MM.1S (cell line): ENCODE measurements at regions not wholly inside any gene's neighbourhood (a gene's known extent, or its start where the extent isn't known, plus 50 kb on each side); places are given as distances from the start of the nearest gene placed in this dataset.

Source experiments
- DNase-seq: peaks from one replicate; pipeline ENCODE4 v3.0.0-alpha.2; 2015
- H2AFZ ChIP-seq: fragments of 300-600 bp; sonication (generic); 2 replicates; pipeline ENCODE4 v1.6.0; 2016; ENCODE audit warnings: antibody characterized with exemption, low read length
- H3F3A ChIP-seq: fragments of 300-600 bp; sonication (generic); 2 replicates; pipeline ENCODE4 v1.6.1; 2016; ENCODE audit warnings: mild to moderate bottlenecking, antibody characterized with exemption, low read length, moderate library complexity, mixed read lengths; ENCODE audit not compliant: insufficient read depth
- H3K27ac ChIP-seq: fragments of 300-600 bp; sonication (generic); 2 replicates; pipeline ENCODE4 v1.5.1; 2016; ENCODE audit warnings: mild to moderate bottlenecking, low read length
- H3K27me3 ChIP-seq: fragments of 300-600 bp; sonication (generic); replicated peaks from 2 replicates; pipeline ENCODE4 v1.6.0; 2016; ENCODE audit warnings: low read length; ENCODE audit not compliant: insufficient read depth
- H3K36me3 ChIP-seq: fragments of 300-600 bp; sonication (generic); replicated peaks from 2 replicates; pipeline ENCODE4 v1.6.1; 2016; ENCODE audit warnings: mild to moderate bottlenecking, low read length, mixed read lengths; ENCODE audit not compliant: insufficient read depth
- H3K4me1 ChIP-seq: fragments of 300-600 bp; sonication (generic); 2 replicates; pipeline ENCODE4 v1.6.1; 2016; ENCODE audit warnings: low read length, mixed read lengths
- H3K4me2 ChIP-seq: fragments of 300-600 bp; sonication (generic); 2 replicates; pipeline ENCODE4 v1.6.0; 2016; ENCODE audit warnings: low read depth, low read length
- H3K4me3 ChIP-seq: fragments of 300-600 bp; sonication (generic); 2 replicates; pipeline ENCODE4 v1.5.1; 2016; ENCODE audit warnings: low read length, mixed read lengths
- H3K79me2 ChIP-seq: fragments of 300-600 bp; sonication (generic); 2 replicates; pipeline ENCODE4 v1.6.1; 2016; ENCODE audit warnings: mixed run types, low read length, mixed read lengths
- H3K9ac ChIP-seq: fragments of 300-600 bp; sonication (generic); 2 replicates; pipeline ENCODE4 v1.6.1; 2016; ENCODE audit warnings: low read length, mixed read lengths
- H3K9me2 ChIP-seq: fragments of 300-600 bp; sonication (generic); replicated peaks from 2 replicates; pipeline ENCODE4 v1.6.1; 2016; ENCODE audit warnings: mild to moderate bottlenecking, low read length, mixed read lengths; ENCODE audit not compliant: insufficient read depth
- H3K9me3 ChIP-seq: fragments of 300-600 bp; sonication (generic); replicated peaks from 2 replicates; pipeline ENCODE4 v1.6.1; 2016; ENCODE audit warnings: mild to moderate bottlenecking, low read length, mixed read lengths; ENCODE audit not compliant: insufficient read depth
- H4K20me1 ChIP-seq: fragments of 300-600 bp; sonication (generic); 2 replicates; pipeline ENCODE4 v1.6.1; 2016; ENCODE audit warnings: mild to moderate bottlenecking, low read length, moderate library complexity, mixed read lengths; ENCODE audit not compliant: insufficient read depth
- CTCF ChIP-seq: fragments of 300-600 bp; sonication (generic); IDR thresholded peaks from 2 replicates; pipeline ENCODE4 v1.5.1; 2016; ENCODE audit warnings: antibody characterized with exemption, low read length, mixed read lengths
- EZH2 ChIP-seq: fragments of 300-600 bp; sonication (generic); optimal IDR thresholded peaks from 2 replicates; pipeline ENCODE3; 2017; ENCODE audit warnings: low read depth, mild to moderate bottlenecking, antibody characterized with exemption, low read length, mixed read lengths
- EZH2phosphoT487 ChIP-seq: fragments of 300-600 bp; sonication (generic); IDR thresholded peaks from 2 replicates; pipeline ENCODE4 v1.6.1; 2018; ENCODE audit warnings: antibody characterized with exemption, low read length

- no peak for DNase-seq
- Histone ChIP-seq H3K27ac (no peak overlapping the region), H3K36me3 (no peaks in the 10 kb centered on the region), H4K20me1 (no peaks in the 10 kb centered on the region), H3K27me3 (no peaks in the 10 kb centered on the region), H3K9me3 (no peaks in the 10 kb centered on the region), H3K4me2 (no peak overlapping the region), H3K9me2 (no peaks in the 10 kb centered on the region), H3K9ac (no peak overlapping the region), H2AFZ (no peak overlapping the region), H3K4me3 (no peak overlapping the region), H3K79me2 (no peaks in the 10 kb centered on the region), H3K4me1 (no peaks in the 10 kb centered on the region), H3F3A (no peaks in the 10 kb centered on the region)
- TF ChIP-seq CTCF (no peak), EZH2phosphoT487 (no peak), EZH2 (no peak)
Observed at GRCh38 chr1:224791362-224791941, 138.0 kb upstream of the DNAH14 start.

GRCh38 chr1:224795591-224795990 lies 133.9 kb upstream of the DNAH14 start:
- Histone ChIP-seq H3K4me1 (no peaks in the 10 kb centered on the region), H3F3A (no peaks in the 10 kb centered on the region), H4K20me1 (no peaks in the 10 kb centered on the region), H3K36me3 (no peaks in the 10 kb centered on the region), H3K9me2 (no peaks in the 10 kb centered on the region), H3K4me3 (no peak overlapping the region), H2AFZ (no peak overlapping the region), H3K27ac (no peak overlapping the region), H3K9ac (no peak overlapping the region), H3K79me2 (no peaks in the 10 kb centered on the region), H3K27me3 (no peaks in the 10 kb centered on the region), H3K9me3 (no peaks in the 10 kb centered on the region), H3K4me2 (no peak overlapping the region)
- DNase-seq = no peak
- TF ChIP-seq EZH2 (no peak), EZH2phosphoT487 (no peak), CTCF (no peak)

DNA sequence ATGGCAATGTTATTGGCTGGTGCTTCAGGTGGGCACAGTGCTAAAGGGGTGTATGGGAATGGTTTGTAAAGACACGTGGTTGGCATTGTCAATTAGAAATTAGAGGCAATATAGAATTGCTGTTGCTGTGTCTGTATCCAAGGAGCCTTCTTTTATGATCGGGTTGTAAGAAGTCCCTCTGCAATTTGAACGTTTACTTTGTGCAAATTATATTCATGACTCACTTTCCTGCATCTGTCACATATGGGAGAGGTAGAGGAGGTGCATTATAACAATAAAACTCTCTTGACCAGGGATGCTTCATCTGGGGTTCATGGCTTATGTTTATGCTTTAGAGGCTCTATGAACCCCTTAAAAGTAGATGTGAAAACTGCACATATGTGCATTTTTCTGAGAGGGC lies 130.4 kb upstream of the DNAH14 start:
- H3K4me3 ChIP-seq = no peak overlapping the region
- H4K20me1 ChIP-seq = no peaks in the 10 kb centered on the region
- no peak for DNase-seq
- H3K9me2 ChIP-seq = no peaks in the 10 kb centered on the region
- no peaks in the 10 kb centered on the region for H3F3A ChIP-seq
- no peak overlapping the region for H2AFZ ChIP-seq
- no peaks in the 10 kb centered on the region for H3K79me2 ChIP-seq
- H3K27me3 ChIP-seq = no peaks in the 10 kb centered on the region
- H3K36me3 ChIP-seq = no peaks in the 10 kb centered on the region
- no peak overlapping the region for H3K4me2 ChIP-seq
- no peak for TF ChIP-seq EZH2
- TF ChIP-seq CTCF = no peak
- no peak for TF ChIP-seq EZH2phosphoT487
- no peak overlapping the region for H3K9ac ChIP-seq
- H3K4me1 ChIP-seq = no peaks in the 10 kb centered on the region
- H3K9me3 ChIP-seq = no peaks in the 10 kb centered on the region
- H3K27ac ChIP-seq = no peak overlapping the region
